Activated naive CD4-positive, alpha-beta T cell (primary cell): ENCODE measurements at regions not wholly inside any gene's neighbourhood (a gene's known extent, or its start where the extent isn't known, plus 50 kb on each side); places are given as distances from the start of the nearest gene placed in this dataset.
"Not testable (repeated sequence)": the region's sequence is repeated elsewhere in the genome, so short reads cannot be mapped to it uniquely, and the experiment has no call there.

Experiments
- DNase-seq, 4 experiments: peaks; one replicate each; lab custom pipeline; 2025; lab: John Stamatoyannopoulos, UW

DNA sequence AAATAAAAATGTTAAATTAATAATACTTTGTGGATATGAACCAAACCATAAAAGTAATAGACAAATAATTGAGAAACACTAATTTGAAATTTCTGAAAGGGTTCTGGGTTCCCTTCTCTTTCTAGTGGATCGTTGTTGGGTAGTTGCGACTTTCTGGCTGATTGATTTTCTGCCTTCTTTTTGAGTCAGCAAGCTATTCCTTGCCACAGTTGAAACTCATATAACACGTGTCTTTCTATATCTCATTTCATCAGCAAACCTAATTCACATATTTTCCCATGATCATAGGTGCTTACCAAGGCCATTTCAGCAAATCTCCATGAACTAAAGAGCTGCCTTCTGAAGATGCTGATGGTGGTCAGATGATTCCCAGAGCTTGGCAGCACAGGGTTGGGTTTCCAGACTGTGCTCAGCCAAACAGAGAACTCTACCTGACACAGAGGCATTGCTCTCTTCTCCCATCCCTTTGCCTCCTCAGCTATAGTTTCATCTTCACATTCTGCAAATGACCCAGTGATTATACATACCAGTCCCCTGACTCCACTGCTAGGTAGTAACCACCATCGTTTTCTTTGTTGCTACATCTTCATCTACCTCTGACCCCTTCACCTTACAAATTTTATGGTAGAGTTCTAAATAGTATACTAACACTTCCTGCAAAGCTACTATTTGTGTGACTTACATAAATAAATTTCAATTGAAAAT is 383.9 kb upstream of the DPH6 start:
- DNase-seq: no peak

DNA sequence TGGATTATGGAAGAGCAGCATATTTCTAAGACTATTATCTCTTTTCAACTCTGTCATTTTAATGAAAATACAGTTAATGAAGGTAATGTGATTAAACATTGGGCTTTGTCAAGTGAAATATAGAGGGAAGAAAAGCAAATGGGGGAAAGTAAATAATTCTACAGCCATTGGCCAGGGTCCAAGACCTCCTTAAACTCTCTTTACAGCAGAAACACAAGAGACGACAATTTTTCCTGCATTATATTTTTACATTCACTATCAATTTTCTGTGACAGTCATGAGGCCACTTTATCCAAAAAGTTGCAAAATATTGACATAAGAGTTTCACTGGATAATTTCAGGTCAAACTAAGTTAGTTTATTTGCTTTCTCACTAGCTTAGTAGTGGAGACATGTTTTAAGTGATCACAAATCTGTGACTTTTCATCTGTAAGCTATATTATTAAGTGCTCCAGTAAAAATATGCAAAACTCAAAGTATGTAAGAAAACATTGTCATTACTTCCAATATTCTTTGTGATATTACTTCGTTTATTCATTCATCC is 385.9 kb upstream of the DPH6 start:
- no peak for DNase-seq

DNA sequence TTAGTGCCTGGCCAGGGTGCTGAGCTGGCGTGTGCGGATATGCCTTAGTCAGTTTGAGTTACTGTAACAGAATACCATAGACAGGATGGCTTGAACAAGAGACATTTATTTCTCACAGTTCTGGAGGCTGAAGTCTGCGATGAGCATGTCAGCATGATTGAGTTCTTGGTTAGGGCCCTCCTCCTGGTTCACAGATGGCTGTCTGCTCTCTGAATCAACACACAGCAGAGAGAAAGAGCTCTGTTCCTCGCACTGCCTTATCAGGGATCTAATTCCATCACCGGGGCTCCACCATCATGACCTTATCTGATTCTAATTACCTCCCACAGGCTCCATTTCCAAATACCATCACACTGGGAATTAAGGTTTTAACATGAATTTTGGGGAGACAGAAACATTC is 386.6 kb upstream of the DPH6 start:
- no peak for DNase-seq

DNA sequence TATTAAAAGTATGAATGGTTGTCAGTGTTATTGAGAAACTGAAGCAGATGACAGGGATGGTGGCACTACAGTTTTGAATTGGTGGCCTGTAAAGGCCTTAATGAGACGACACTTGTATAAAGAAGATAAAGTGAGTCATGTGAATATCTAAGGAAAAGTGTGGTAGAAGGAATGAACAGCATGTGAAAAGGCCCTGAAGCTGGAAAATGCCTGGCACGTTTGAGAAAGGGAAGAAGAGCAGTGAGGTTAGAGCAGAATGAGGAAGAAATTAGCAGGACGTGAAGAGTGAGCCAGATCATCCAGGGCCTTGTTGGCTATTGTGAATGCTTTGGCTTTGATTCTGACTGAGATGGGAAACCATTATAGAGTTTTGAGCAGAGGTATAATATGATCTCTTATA is 387.6 kb upstream of the DPH6 start:
- no peak for DNase-seq

DNA sequence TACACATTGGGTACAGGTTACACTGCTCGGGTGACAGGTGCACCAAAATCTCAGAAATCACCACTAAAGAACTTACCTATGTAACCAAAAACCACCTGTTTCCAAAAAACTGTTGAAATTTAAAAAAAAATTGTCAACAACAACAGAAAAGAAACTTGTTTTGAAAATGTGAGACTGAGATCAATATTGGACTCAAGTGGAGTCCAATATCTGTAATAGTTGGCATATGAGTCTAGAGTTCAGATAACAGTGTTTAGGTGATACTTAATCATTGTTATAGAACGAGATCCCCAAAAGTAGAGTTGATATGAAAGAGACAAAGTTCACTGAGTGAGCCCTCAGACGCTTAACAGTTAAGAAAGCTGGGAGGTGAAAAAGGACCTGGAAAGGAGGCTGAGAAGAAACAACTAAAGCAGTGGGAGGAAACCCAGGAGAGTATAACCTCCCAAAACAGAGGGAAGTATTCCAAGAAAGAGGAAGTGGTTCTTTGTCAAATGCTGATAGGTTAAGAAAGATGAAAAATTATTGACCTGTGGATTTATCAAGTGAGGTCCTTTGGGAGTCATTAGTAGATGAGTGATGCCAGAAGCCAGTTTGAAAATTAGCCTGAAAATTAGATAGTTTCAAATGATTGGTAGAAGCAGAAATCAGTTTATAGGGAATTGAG is 388.6 kb upstream of the DPH6 start:
- no peak for DNase-seq

DNA sequence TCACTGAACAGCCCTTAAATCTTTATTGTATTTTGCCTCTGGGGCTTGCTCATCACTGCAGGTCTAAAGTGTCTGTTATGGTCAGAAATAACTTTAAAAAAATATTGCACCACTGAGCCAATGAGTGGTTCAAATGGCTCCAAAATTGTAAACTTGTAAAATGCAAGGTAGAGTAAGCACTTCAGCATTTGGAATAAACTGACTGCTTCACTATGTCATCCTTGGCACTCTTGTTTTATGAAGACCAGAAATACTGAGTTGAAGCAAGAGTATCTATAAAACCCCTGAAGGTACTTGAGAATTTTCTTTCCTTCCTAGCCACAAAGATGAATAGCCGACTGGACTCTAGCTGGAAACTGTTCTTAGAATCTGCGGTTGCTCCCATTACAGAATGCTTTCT is 390.3 kb upstream of the DPH6 start:
- DNase-seq: no peak

DNA sequence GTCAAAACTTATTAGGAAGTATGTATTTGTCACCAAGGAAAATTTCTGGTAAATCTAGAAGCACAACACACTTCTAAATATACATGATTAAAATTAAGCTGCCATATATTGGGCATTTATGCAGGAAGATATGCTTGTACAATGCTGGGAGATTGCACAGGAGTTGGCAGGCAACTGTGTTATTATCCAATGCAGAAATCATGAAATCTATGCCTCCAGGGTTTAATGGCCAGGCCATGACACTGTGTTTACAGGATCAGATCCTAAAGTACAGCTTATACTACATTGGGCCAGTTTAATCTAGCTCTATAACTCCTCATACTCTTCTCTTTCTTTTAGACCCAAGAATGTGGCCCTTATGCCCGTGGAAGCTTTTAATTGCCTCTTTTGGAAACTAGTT is 391.4 kb upstream of the DPH6 start:
- DNase-seq: no peak

DNA sequence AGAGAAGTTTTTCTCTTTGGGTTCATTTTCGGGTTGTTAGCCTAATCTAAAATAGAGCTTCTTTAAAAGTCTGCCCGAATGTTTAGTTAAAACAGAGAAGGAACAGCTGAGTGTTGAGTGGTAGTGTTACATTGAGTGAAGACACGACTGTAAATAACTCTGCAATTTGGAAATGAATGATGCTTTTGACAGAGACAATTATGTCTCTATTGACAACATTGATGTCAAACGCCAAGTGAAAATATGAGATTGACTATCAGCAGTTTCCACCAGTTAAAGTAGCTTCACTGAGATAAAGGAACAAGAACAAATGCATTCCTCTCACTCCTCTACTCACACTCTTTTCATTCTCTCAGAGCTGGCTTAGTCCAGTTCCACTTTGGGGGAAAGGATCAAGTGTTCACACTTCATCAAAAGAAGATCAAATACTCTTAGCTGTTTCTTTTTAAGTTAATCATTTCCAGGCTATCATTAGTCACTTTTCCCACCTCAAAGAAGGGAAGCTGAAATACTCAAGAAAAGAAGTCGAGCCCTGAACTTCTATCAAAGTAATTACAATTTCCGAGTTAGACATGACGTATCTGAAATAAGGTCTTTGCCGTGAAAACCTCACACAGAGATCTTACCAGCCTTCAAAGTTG is 399.1 kb upstream of the DPH6 start:
- no peak for DNase-seq

DNA sequence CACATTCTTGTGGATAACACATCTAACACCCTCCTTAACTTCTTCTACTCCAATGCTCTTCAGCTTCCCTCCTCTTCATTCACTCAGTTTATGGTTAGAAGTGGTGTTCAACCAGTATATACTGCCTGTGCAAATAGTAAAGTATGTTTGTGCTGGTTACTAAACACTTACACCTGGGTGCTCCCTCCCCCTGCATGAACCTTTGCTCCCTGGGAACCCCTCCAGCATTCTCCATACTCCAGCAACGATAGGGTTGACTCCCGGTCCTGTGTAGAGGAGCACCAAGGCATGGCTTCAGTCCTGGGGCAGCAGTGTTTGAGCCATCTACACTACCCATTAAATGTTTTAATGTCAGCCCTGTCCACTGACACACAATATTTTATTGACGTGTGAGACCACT is 407.5 kb upstream of the DPH6 start:
- no peak for DNase-seq

DNA sequence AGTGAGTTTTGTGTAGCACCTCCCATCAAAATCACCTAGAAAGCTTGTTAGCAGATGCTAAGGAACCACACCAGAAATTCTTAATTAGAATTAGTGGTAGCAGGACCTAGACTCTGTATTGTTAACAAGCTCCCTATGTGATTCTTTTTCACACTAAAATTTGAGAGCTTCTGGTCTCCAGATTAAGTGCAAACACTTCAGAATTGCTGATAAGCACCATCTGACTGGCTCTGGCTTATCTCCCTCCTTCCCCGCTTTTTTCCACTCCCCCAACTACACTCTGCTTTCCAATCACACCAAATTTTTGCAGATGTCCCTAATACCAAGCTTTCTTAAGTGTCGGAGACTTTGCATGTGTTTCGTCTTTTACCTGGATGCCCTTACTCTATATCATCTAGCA is 410.1 kb upstream of the DPH6 start:
- no peak for DNase-seq

DNA sequence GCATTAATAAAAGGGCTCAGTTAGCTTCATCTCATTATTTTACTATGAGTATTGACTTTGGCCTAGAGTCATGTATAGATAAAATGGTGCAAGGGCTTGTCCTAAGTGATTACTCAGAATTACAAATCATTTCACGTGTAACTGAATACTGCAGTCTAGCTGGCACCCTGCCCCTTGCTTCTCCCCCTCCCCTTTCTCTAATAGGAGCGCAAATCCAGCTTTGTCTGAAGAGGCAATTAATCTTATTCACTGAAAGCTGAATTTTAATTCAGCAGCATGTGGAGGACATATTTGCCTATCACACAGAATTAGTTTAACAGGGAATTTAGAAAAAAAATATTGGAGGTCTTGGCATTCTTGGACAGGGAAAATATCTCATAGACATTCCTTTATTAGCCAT is 412.1 kb upstream of the DPH6 start:
- no peak for DNase-seq

DNA sequence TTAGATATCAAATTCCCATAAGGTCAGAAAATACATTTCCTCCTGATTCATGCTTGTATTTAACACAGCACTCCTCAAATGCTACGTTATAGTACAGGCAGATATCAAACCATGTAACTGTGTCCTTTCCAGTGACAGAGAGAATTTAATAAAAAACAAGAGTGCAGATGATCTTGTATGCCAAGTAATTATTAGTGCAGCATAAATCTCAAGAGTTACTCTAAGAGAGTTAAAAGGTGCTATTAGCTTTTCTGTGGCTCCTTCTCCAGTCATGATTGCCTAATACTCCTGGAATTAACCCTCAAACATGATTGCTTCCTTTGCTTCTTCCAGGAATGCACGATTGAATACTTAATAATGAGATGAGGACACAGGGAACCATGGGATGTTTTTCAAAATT is 413.0 kb upstream of the DPH6 start:
- no peak for DNase-seq

DNA sequence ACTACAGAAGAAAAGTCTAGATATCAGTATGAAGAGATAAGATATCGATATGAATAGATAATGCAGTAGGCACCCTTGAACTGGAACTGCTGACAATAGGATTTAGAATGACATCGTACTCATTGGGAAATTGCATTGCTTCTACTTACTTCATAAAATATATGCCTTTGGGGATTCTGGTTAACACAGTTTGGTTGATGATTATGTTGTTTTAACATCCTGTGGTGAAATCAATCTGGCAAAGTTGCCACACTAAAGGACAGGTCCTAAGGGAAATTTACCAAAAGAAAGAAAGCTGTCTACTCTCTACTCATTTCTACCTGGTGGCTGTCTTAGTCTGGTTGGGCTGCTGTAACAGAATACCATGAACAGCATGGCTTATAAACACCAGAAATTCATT is 417.4 kb upstream of the DPH6 start:
- DNase-seq: no peak

DNA sequence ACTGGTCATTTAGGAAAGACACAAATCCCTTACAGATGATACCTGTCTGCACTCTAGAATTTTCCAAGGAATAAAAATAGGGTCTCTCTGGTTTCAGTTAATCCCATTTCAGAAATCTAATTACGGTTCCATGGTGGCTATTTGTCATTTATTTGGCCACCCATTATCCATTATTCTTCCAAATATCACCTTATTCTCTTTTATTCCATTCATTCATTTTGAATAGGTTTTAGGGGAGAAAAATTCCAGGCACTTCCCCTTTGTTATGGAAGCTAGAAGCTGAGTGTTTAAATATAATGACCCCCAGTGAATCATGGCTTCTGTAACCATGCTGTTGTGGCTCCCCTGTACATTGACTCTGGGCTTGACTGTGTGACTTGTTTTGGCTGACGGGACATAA is 420.8 kb upstream of the DPH6 start:
- no peak for DNase-seq

DNA sequence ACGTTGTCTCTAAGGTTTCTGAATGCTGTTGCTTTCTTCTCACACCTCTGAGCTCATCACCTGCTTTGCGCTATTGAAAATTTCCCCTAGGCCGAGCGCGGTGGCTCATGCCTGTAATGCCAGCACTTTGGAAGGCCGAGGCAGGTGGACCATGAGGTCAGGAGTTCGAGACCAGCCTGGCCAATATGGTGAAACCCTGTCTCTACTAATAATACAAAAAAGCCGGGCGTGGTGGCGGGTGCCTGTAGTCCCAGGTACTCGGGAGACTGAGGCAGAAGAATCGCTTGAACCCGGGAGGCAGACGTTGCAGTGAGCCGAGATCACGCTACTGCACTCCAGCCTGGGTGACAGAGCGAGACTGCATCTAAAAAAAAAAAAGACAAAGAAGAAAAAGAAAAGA is 422.0 kb upstream of the DPH6 start:
- not testable (repeated sequence) for DNase-seq

DNA sequence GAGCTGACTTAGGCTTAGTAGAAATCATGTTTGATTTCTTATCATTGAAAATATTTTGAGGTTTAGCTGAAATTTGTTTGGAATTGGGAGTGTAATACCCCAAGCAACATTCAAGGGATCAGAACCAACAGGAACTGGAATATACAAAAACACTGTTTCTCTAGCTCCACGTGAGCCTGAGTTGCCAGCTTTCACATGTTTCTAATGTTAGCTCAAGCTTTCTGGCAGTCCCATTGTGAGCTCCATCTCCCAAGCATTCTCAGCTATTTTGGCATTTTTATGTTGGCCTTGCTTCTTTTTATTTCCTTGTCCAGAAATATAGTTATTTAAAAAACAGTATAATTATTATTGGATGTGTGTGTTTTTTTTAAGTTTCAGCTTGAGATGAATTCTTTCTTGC is 427.1 kb upstream of the DPH6 start:
- no peak for DNase-seq

DNA sequence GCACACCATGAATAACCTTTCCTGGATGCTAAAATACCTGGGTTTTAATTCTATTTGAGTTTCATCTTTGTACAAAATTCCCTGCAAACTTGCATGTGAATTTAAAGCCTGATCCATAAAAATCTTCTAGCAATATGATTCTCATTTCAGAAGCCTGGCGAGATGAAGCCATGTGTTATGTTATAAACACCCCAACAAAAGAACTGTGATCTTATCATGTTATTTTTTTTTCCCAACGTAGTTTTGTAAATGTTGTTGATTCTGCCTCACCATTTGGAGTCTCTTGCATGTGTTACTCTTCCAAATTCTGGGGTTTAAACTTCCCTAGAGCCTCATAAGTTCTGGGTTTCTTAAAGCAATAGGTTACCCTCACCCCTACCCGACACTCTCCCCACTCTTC is 428.1 kb upstream of the DPH6 start:
- DNase-seq: no peak

DNA sequence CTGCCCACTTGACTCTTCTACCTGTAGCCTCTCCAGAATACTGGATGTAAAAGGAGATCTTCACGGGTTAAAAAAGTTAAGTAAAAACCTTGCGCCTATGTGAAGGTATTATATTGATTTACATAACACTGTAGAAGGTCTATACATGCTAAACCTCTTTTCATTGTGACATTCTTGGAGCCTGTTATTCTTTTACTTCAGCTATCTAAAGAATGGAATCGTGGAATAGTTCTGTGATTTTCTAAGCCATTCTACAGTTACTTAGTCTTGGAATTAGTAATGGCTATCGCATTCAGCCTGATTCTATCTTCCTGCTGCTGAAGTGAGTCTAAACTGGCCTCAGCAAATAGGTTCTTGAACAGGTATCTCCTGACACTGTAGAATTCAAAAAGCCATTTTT is 430.0 kb upstream of the DPH6 start:
- DNase-seq: no peak

DNA sequence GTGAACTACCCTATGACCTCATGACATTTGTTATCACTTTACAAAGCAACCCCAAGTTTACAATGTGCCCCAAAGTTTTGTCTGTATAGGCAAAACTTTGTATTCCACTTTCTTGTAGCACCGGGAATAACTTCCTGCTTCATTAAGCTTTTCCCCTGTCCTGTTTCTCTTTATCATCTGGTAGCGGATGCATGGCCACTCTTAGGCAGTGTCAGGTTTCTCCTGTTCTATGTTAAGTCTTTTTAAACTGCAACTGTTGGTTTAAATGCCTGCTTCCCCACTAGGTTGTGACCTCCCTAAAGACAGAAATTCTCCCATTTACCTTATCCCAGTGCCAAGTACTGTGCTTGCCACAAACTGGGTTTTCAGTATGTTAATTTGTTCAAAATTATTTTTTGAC is 433.6 kb upstream of the DPH6 start:
- DNase-seq: no peak

DNA sequence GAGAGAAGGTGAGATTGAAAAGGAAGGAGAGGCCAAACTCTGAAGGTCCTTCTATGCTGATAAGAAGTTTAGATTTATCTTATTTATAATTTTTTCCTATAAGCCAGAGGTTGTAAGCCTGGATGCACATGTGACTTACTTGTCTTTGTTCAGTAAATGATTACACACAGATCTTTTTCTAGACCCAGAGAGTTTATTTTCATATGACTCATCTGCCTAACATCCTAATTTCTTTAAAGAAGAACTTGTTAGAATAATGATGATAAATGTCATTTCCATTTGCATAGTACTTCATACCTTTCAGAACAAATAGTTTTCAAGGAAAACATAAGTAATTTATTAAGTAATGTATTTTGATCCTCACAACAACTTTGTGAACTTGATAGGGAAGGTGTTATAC is 434.8 kb upstream of the DPH6 start:
- DNase-seq: no peak

DNA sequence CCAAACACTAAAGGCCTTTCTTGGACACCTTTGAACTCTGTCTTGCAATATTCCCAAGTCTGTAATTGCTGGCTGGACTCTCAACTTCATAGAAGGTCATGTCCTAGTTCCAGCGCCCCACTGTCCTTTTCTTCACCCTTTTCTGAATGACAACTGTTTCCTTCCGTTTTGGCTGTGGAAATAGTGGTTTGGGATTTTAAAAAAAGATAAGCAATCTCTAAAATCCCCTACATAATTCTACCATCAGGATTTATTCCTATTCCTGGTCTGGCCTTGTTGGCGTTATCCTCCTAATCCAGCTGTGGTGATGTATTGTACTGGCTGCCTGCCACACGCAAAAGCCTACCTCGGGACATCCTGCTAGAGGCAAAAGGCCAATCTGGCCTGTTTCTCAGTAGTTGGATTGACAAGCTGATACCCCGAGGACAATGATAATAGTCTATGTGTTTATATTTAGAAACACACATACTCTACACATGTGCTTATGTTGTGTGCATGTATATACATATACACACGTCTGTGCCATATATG is 440.3 kb upstream of the DPH6 start:
- no peak for DNase-seq

DNA sequence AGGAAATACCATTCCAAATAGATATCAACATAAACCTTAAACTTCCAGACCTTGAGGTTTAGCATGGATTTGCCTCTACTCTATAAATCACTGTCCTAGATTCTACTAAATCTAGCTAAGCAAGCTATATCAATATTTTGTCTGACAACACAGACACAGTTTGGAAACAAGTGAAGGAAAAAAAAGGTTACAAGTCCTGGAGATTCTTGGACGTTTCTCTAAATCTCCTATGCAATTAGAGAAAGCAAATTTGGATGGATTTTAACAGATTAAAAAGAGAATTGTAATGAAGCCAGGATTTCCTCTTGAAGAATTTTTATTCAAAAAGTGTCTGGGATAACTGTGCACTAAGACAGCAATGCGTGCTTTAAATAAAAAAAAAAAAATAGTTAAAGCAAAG is 441.1 kb upstream of the DPH6 start:
- no peak for DNase-seq

DNA sequence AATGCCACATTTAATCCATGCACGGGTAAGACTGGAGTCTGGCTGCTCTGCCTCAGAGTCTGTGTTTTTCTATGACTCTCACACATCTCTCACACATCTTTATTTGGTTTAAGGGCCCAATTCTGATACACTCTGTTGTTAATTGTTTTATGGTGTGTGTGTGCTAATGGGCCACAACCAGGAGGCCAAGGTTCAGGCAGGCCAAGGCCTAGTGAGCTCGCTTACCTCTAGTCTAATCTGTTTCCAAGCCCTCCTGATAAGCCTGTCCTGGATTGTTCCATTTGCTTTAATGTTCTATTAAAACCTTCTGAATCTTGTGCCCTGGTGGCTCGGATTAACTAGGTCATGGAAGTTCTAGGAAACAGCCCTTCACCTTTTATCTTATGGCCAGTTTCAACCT is 445.4 kb upstream of the DPH6 start:
- no peak for DNase-seq
